ENCODE measurements at regions not wholly inside any gene's neighbourhood (a gene's known extent, or its start where the extent isn't known, plus 50 kb on each side); places are given as distances from the start of the nearest gene placed in this dataset.

DNA sequence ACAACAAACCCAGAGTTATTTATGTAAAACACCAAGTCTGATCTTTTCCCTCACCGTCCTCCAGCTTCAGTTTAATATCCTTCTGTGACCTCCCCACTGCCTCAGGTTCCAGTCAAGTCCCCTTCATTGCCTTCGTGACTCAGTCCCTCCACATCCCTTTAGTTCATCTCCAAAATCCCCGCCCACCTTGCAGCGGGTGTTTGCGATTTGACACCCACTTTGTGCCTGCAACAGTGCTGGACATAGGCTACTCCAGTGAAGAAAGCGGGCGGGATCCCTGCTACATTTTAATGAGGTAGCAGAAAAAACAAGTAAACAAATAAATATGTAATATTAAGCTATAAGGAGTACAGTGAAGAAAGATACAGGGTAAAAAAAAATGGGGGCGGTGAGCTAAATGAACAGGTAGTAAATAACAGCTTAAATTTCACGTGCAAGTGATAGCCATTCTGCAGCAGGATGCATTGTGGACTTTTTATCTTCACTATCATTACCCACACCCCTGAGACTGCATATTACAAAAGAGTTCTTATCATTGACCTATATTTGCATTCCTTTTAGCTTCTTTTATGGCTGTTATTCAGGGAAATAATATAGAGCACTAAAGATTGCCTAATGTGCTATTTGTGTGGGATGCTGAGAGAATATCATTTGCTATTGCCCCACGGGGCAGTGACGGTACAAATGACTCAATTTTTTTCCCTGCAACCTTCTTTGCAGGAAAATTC is 222.8 kb upstream of the NUDT4 start:
- no peak for DNase-seq (ENCODE audit: low spot score)

DNA sequence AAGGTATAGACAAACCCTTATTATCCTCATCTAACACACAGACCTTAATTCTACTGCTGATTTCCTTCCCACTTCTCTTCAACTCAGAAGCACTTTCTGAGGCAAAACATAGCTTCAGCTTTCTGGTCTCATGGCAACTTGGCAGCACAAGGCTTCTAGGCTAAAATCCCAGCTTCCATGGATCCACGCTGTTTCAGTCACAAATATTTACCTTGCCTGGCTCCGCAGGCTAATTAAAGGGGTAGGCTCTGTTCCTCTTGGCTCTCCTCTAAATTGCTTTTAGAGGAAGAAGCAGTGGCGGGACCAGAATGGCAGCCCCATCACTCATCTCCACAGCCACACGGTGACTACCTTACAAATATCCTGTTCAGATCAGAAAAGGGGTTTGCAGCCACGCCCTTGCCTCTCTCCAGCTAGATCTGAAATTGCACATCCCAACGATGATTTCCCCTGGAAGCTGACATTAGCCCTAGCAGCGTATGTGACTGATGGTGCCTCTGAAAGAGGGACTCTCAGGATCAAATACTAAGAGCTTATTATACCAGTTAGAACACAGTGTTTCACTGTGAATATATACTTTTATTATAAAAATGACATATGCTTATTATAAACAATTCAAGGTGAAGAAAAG is 221.5 kb upstream of the NUDT4 start:
- no peak for DNase-seq (ENCODE audit: low spot score)

DNA sequence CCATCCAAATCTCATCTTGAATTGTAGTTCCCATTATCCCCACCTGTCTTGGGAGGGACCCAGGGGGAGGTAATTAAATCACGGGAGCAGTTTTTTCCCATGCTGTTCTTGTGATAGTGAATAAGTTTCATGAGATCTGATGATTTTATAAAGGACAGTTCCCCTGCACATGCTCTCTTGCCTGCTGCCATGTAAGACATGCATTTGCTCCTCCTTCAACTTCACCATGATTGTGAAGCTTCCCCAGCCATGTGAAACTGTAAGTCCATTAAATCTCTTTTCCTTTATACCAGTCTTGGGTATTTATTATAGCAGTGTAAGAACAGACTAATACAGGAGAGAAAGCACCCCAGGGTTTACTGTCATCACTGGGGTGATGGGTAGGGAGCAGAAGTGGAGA is 220.4 kb upstream of the NUDT4 start:
- DNase-seq (ENCODE audit: low spot score): no peak

GRCh38 chr12:93158065-93158843 is 219.5 kb upstream of the NUDT4 start:
- DNase-seq (ENCODE audit: low spot score): no peak

GRCh38 chr12:93163260-93164036 is 214.3 kb upstream of the NUDT4 start:
- DNase-seq (ENCODE audit: low spot score): no peak

DNA sequence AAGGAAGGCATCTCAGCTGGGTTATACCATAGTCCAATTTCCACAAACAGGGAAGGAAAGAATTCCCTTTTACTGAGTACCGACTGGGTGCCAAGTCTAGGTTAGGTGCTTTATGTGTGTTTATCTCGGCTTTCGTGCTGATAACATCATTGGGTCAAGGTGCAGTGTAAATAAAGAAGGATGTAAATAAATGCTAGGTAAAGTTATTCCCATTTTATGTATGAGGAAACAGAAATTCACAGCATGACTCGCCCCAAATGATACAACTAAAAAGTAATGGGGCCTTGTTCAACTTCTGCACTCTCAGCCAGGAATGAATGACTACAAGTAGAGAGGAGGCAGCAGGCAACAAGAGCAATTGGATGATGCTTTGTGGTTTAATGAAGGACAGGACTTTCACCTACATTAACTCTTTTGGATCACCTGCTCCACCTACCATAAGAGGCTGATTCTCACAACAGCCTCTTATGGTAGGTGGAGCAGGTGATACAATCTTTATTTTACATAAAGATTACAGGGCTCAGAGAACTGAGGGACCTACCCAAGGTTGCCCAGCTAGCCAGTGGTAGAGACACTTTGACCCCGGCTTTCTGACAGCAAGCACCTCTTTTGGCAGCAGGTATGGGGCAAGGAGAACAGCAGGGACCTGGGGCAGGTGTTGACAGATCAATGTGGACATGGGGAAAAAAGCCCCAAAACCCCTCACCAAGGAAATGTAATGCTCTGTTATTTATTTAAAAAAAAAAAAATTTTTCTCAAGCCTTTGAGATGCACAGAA is 213.4 kb upstream of the NUDT4 start:
- DNase-seq (ENCODE audit: low spot score): no peak

DNA sequence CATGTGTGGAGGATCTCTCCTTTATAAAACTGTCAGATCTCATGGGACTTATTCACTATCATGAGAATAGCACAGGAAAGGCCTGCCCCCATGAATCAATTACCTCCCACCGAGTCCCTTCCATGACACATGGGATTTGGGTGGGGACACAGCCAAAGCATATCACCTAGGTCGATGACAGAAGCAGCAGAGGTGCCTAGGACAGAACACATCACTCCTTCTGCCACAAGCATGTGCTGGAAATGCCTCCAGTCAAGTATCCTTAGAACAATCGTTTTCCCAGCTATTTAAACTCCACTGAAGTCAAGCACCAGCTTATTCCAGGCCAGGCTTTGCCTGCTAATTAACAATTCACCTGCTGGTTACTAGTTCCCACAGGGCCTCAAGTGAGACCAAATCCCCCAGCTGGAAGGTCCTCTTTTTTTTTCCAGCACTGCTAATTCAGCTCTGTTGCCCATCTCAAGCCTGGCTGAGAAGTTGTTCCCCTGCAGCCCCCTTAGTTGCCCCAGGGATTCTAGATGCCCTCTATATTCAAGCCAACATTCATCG is 212.3 kb upstream of the NUDT4 start:
- no peak for DNase-seq (ENCODE audit: low spot score)

- no peak for DNase-seq (ENCODE audit: low spot score)
Observed at GRCh38 chr12:93166541-93167307, 211.0 kb upstream of the NUDT4 start.

DNA sequence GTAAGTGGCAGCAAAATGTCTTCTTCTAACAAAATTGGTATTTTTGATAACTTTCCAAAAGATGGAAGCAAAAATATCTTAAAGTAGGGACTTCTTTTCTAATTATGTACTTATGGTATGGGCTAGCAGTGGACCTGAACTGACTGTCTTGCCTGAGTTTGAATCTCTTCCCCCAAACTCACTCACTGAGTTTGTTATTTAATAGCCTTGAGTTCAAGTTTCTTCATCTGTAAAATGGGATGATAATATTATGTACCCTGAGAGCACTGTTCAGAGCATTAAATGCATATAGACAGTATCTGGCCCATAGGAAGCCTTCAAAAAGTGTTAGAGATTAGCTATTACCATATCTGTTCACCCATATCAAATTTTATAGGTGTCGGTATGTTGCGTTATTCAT is 210.4 kb upstream of the NUDT4 start:
- DNase-seq (ENCODE audit: low spot score): no peak

DNA sequence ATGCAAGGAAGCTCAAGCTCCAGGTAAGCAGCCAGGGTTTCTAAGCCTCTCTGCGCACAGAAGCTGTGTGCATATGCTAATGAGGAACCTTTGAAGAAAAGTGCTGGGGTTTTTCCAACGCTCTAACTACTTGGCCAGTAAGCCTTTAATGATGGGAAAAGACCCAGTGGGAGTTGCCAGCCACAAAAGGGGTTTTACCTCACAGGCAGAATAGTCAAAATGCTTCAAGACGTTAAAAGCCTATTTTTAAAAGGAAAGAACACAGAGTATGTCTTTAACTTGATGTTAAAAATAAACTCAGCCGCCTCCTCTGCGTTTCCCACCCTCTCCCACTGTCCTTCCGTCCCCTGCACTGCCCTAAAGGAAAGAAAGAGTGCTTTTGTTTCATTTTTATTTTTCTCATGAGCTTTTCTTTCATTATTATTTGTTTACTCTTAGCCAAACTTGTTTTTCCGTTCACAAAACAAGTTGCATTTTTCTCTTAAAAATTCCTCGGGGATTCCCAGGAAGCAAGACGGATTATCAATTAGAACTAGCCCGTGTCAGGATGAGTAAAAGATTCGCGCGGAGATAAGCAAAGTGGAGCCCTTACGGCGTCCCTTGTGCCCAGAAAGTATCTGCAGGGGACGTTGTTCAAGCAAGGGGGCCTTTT is 209.8 kb upstream of the NUDT4 start:
- no peak for DNase-seq (ENCODE audit: low spot score)

GRCh38 chr12:93168751-93169150 is 209.0 kb upstream of the NUDT4 start:
- no peak for DNase-seq (ENCODE audit: low spot score)

- no peak for DNase-seq (ENCODE audit: low spot score)
Observed at GRCh38 chr12:93169536-93169935, 208.2 kb upstream of the NUDT4 start.

GRCh38 chr12:93170928-93171327 is 206.8 kb upstream of the NUDT4 start:
- no peak for DNase-seq (ENCODE audit: low spot score)

DNA sequence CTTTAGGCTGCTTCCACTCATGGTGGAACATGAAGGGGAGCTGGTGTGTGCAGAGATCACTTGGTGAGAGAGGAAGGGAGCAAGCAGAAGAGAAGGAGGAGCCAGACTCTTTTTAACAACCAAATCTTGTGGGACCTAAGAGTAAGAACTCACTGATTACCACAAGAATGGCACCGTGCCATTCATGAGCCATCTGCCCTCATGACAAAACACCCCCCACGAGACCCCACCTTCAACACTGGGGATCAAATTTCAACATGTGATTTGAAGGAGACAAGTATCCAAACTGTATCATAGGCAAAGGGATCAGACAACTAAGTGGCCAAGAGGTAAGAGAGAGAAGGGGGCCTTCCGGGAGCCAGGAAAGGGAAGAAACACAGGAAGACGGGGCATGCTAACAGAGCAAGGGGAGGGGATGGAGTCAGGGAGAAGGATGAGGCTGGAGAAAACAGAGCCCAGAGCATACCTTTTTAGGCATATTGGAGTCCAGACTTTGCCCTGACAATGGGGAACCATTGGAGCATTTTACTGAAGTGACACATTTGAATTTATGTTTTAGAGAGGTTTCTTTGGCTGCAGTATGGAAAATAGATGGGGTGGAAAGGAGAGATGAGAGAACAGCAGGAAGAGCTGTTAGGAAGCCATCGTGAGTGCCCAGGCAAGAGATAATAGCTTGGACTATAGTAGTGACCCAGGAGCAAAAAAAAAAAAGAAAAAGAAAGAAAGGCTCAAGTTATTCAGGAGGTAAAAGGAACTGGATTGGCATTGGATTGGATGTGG is 204.4 kb upstream of the NUDT4 start:
- no peak for DNase-seq (ENCODE audit: low spot score)

- no peak for DNase-seq (ENCODE audit: low spot score)
Observed at GRCh38 chr12:93174048-93174447, 203.7 kb upstream of the NUDT4 start.

DNA sequence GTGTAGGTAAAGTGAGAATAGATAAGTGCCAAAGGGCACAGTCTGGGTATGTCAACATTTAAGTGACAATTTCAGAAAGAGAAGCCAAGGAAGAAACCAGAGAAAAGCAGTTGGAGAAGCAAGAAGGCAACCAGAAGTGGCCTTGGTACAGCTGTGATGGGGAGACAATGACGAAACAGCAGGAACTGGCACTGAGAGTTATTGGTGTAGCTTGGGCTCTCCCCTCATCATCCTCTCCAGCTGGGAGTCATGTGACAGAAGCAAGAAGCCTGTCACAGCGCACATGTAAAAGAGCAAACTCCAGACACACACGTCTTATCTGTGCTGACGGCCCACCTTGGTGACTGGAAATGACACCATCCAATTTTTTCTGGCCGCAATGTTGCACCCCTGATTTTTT is 203.3 kb upstream of the NUDT4 start:
- no peak for DNase-seq (ENCODE audit: low spot score)

- DNase-seq (ENCODE audit: low spot score): no peak
Observed at GRCh38 chr12:93176165-93176564, 201.6 kb upstream of the NUDT4 start.

DNA sequence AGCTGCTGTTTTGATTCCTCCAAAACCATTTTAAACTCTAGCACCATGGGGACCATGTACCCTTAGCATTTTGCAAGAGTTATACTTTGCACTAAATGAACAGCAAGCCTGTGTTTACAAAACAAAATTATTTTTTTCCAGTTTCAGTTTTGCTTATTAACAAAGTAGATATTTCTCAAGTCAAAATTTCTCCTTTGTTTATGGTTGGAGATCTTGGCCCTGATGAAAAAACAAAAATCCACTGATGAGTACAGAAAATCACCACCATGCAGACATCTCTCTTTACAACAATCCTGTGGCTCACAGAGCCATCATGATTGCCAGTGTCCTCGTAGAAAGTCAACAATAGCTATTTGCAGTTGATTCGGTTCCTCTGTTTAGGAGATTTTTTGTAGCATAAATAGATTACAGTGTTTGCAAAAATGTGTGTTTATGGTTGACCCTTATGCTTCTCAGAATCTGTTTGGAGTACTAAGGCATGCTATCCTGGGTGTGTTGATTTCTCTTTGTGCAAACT is 201.1 kb upstream of the NUDT4 start:
- no peak for DNase-seq (ENCODE audit: low spot score)
